K562 (cell line): ENCODE measurements at regions not wholly inside any gene's neighbourhood (a gene's known extent, or its start where the extent isn't known, plus 50 kb on each side); places are given as distances from the start of the nearest gene placed in this dataset.

Experiments
- ATAC-seq: fragments of 200-7000 bp; cut with Tn5 transposase; 3 replicates; pipeline ENCODE4 v1.9.1; 2020; ENCODE audit warnings: moderate library complexity
- BruUV-seq: library from RNA; stranded (reverse); fragments of 400-500 nt; replicated peaks from 2 replicates; lab custom pipeline; 2021; lab: Mats Ljungman, UMichigan
- CTCF ChIA-PET: fragments of 300-600 bp; formaldehyde crosslinking; extraction: SDS; loops from one replicate; lab custom pipeline; 2021; ENCODE audit warnings: low intra/inter-chr PET ratio; lab: Yijun Ruan, JAX
- POLR2A ChIA-PET: fragments of 300-600, 350-650 bp; sonication (Branson Sonifier 250); formaldehyde crosslinking; extraction: SDS; loops from one replicate; lab custom pipeline; 2021; ENCODE audit warnings: antibody characterized with exemption, inconsistent platforms; lab: Yijun Ruan, JAX
- DNase-seq, 4 experiments: peaks; one replicate each; pipeline versions ENCODE4 v3.0.0 to v3.0.0-alpha.2; 2011 to 2018; ENCODE audit warnings: low spot score in 3 of 4, mixed read lengths in 3 of 4; ENCODE audit errors: extremely low read depth in 1 of 4
- FAIRE-seq: peaks from 2 replicates; lab custom pipeline; 2011; peaks lifted over from hg19 to GRCh38; lab: Jason Lieb, UNC
- H2AFZ ChIP-seq: 2 replicates; pipeline ENCODE4 v1.6.0; 2011; ENCODE audit warnings: low read depth, low read length, control low read depth, inconsistent platforms
- H3K27ac ChIP-seq: fragments of 200-600 bp; 3 replicates; pipeline ENCODE4 v1.8.0; 2011; ENCODE audit warnings: low read depth, mild to moderate bottlenecking, control low read depth, inconsistent platforms, low read length, moderate library complexity, mixed read lengths; ENCODE audit errors: extremely low read depth
- H3K27me3 ChIP-seq, 2 experiments: fragments of 300-600 bp in 1 of 2; 2 replicates in 1 of 2; 3 replicates in 1 of 2; pipeline versions ENCODE4 v1.6.0 to v1.8.0; 2011; ENCODE audit warnings: inconsistent platforms in 2 of 2, low read length in 2 of 2, mild to moderate bottlenecking in 1 of 2, mixed read lengths in 1 of 2, moderate library complexity in 1 of 2; ENCODE audit not compliant: control insufficient read depth in 2 of 2, insufficient read depth in 2 of 2
- H3K36me3 ChIP-seq: fragments of 300-600 bp; 3 replicates; pipeline ENCODE4 v1.8.0; 2011; ENCODE audit warnings: mild to moderate bottlenecking, low read length, inconsistent platforms; ENCODE audit not compliant: control insufficient read depth, insufficient read depth
- H3K4me1 ChIP-seq, 2 experiments: fragments of 200-600 bp in 1 of 2; replicated peaks in 1 of 2; 2 replicates in 1 of 2; 3 replicates in 1 of 2; pipeline versions ENCODE4 v1.5.1 to v1.8.0; 2011; ENCODE audit warnings: inconsistent platforms in 2 of 2, low read length in 2 of 2, mild to moderate bottlenecking in 1 of 2, mixed read lengths in 1 of 2, moderate library complexity in 1 of 2; ENCODE audit not compliant: control insufficient read depth in 2 of 2, insufficient read depth in 2 of 2
- H3K4me2 ChIP-seq: 2 replicates; pipeline ENCODE4 v1.6.1; 2011; ENCODE audit warnings: low read length, control low read depth, inconsistent platforms, mixed read lengths; ENCODE audit not compliant: insufficient read depth
- H3K4me3 ChIP-seq: fragments of 200-600 bp; sonication (generic), shearing (Covaris generic); 2 replicates; pipeline ENCODE4 v1.5.1; 2016; ENCODE audit warnings: control low read depth, inconsistent platforms
- H3K79me2 ChIP-seq: fragments of 200-600 bp; 3 replicates; pipeline ENCODE4 v1.8.0; 2011; ENCODE audit warnings: low read length, inconsistent platforms; ENCODE audit not compliant: control insufficient read depth, insufficient read depth
- H3K9ac ChIP-seq, 2 experiments: 2 replicates each; pipeline versions ENCODE4 v1.6.0 to v1.6.1; 2011; ENCODE audit warnings: low read depth in 2 of 2, low read length in 2 of 2, control low read depth in 1 of 2, inconsistent platforms in 1 of 2, mild to moderate bottlenecking in 1 of 2, mixed read lengths in 1 of 2; ENCODE audit not compliant: insufficient read depth in 1 of 2
- H3K9me1 ChIP-seq: one replicate; pipeline ENCODE4 v1.6.0; 2011; ENCODE audit warnings: inconsistent platforms, mild to moderate bottlenecking, low read length, moderate library complexity; ENCODE audit not compliant: control insufficient read depth, insufficient read depth
- H3K9me3 ChIP-seq: replicated peaks from 2 replicates; pipeline ENCODE4 v1.5.1; 2011; ENCODE audit warnings: low read depth, low read length, inconsistent platforms; ENCODE audit not compliant: control insufficient read depth, insufficient read depth
- H4K20me1 ChIP-seq: replicated peaks from 2 replicates; pipeline ENCODE4 v1.6.1; 2011; ENCODE audit warnings: low read length, inconsistent platforms, mixed read lengths; ENCODE audit not compliant: control insufficient read depth, insufficient read depth
- BRD4 ChIP-seq: fragments of 200-600 bp; sonication (generic); IDR thresholded peaks from 2 replicates; pipeline ENCODE4 v1.6.1; 2017; ENCODE audit warnings: inconsistent platforms
- NR1H2 ChIP-seq: sonication (generic); formaldehyde crosslinking; IDR thresholded peaks from 2 replicates; pipeline ENCODE4 v1.4.0; 2020; ENCODE audit warnings: mild to moderate bottlenecking, missing genetic modification reagents
- ZNF197 ChIP-seq: fragments of 200-800 bp; sonication (Bioruptor generic); IDR thresholded peaks from 2 replicates; pipeline ENCODE4 v1.6.1; 2016; ENCODE audit warnings: low read depth, missing genetic modification characterization, missing compliant biosample characterization
- WGBS: fragments of 100-300 bp; shearing (Covaris generic); methylation state at CpG from one replicate; pipeline ENCODE4 v1.1.6; 2016; ENCODE audit warnings: low coverage, mixed read lengths; ENCODE audit not compliant: insufficient coverage; ENCODE audit errors: missing lambda C conversion rate; 5-methylcytosine and 5-hydroxymethylcytosine counted together
- in situ Hi-C: fragments of 300-500 bp; cut with MboI; formaldehyde crosslinking; loops from 4 replicates; pipeline ENCODE4 v1.15.0; 2018; ENCODE audit warnings: inconsistent platforms, mixed read lengths
- intact Hi-C: fragments of 100-400 bp; cut with micrococcal nuclease; formaldehyde crosslinking; loops from 2 replicates; pipeline ENCODE4 v1.14.2; 2022
- TF ChIP-seq, protein P1 (sequence below): fragments of 250-450 bp; sonication (Bioruptor Pico); IDR thresholded peaks from 2 replicates; pipeline ENCODE4 v1.9.0; 2021; ENCODE audit warnings: mild to moderate bottlenecking, inconsistent platforms
- TF ChIP-seq, protein P2 (sequence below): sonication (generic); formaldehyde crosslinking; IDR thresholded peaks from 2 replicates; pipeline ENCODE4 v1.8.1; 2023; ENCODE audit warnings: missing genetic modification reagents, mild to moderate bottlenecking, borderline replicate concordance

GRCh38 chr6:21450628-21451027, 142.9 kb upstream of the SOX4 start:
- TF ChIP-seq BRD4 (no peak), ZNF197 (no peak), NR1H2 (CRISPR knock-in tag) (no peak)
- TF ChIP-seq, protein P1, sequence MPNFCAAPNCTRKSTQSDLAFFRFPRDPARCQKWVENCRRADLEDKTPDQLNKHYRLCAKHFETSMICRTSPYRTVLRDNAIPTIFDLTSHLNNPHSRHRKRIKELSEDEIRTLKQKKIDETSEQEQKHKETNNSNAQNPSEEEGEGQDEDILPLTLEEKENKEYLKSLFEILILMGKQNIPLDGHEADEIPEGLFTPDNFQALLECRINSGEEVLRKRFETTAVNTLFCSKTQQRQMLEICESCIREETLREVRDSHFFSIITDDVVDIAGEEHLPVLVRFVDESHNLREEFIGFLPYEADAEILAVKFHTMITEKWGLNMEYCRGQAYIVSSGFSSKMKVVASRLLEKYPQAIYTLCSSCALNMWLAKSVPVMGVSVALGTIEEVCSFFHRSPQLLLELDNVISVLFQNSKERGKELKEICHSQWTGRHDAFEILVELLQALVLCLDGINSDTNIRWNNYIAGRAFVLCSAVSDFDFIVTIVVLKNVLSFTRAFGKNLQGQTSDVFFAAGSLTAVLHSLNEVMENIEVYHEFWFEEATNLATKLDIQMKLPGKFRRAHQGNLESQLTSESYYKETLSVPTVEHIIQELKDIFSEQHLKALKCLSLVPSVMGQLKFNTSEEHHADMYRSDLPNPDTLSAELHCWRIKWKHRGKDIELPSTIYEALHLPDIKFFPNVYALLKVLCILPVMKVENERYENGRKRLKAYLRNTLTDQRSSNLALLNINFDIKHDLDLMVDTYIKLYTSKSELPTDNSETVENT (CRISPR knock-in tag) = no peak
- TF ChIP-seq, protein P2, sequence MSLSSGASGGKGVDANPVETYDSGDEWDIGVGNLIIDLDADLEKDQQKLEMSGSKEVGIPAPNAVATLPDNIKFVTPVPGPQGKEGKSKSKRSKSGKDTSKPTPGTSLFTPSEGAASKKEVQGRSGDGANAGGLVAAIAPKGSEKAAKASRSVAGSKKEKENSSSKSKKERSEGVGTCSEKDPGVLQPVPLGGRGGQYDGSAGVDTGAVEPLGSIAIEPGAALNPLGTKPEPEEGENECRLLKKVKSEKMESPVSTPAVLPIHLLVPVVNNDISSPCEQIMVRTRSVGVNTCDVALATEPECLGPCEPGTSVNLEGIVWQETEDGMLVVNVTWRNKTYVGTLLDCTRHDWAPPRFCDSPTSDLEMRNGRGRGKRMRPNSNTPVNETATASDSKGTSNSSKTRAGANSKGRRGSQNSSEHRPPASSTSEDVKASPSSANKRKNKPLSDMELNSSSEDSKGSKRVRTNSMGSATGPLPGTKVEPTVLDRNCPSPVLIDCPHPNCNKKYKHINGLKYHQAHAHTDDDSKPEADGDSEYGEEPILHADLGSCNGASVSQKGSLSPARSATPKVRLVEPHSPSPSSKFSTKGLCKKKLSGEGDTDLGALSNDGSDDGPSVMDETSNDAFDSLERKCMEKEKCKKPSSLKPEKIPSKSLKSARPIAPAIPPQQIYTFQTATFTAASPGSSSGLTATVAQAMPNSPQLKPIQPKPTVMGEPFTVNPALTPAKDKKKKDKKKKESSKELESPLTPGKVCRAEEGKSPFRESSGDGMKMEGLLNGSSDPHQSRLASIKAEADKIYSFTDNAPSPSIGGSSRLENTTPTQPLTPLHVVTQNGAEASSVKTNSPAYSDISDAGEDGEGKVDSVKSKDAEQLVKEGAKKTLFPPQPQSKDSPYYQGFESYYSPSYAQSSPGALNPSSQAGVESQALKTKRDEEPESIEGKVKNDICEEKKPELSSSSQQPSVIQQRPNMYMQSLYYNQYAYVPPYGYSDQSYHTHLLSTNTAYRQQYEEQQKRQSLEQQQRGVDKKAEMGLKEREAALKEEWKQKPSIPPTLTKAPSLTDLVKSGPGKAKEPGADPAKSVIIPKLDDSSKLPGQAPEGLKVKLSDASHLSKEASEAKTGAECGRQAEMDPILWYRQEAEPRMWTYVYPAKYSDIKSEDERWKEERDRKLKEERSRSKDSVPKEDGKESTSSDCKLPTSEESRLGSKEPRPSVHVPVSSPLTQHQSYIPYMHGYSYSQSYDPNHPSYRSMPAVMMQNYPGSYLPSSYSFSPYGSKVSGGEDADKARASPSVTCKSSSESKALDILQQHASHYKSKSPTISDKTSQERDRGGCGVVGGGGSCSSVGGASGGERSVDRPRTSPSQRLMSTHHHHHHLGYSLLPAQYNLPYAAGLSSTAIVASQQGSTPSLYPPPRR (CRISPR knock-in tag) = no peak

More at GRCh38 chr6:21450628-21451027, 142.9 kb upstream of the SOX4 start:
- no peak overlapping the region for H2AFZ ChIP-seq
- no peaks in the 10 kb centered on the region for H4K20me1 ChIP-seq
- FAIRE-seq = no peak
- H3K9me1 ChIP-seq = no peaks in the 10 kb centered on the region
- no peak for ATAC-seq
- intact Hi-C loops (no loop called here), in situ Hi-C loops (no loop called here)
- POLR2A ChIA-PET = interaction anchor here (0.8 to 1.1 kb wide), 2 partner anchors 10 to 14 kb away, joined by 3 read pairs; no protein-coding TSS in a partner anchor
- H3K79me2 ChIP-seq = no peaks in the 10 kb centered on the region
- no peaks in the 10 kb centered on the region for H3K36me3 ChIP-seq
- no peak overlapping the region for H3K9ac ChIP-seq
- H3K4me1 ChIP-seq = no peaks in the 10 kb centered on the region
- 2% methylated on average over 3 of the region's 3 CpGs for WGBS
- no peak overlapping the region for H3K4me3 ChIP-seq
- H3K27me3 ChIP-seq = peaks cover 0 to 2% of the 10 kb centered on the region in 2 experiments; a peak in 1 of 5 replicates
- no peak for DNase-seq
- BruUV-seq = no TSS peak
- no peaks in the 10 kb centered on the region for H3K9me3 ChIP-seq
- no peak overlapping the region for H3K4me2 ChIP-seq
- CTCF ChIA-PET = no interaction called here
- no peak overlapping the region for H3K27ac ChIP-seq
